Peyer's patch (tissue), 4 donors: ENCODE measurements at regions not wholly inside any gene's neighbourhood (a gene's known extent, or its start where the extent isn't known, plus 50 kb on each side); places are given as distances from the start of the nearest gene placed in this dataset.

Source experiments
- POLR2A ChIP-seq, 2 donors: fragments of 450-650 bp; IDR thresholded peaks; one replicate each; pipeline ENCODE4 v1.5.1; 2017; ENCODE audit warnings: antibody characterized with exemption in 2 of 2, mild to moderate bottlenecking in 2 of 2, moderate library complexity in 2 of 2
- TF ChIP-seq, protein P1 (sequence below), 6 experiments: fragments of 450-650 bp in 4 of 6; fragments of 200-600 bp in 2 of 6; sonication (generic) in 1 of 6; IDR thresholded peaks; one replicate each; pipeline ENCODE4 v1.5.1; 2017 to 2019; ENCODE audit warnings: antibody characterized with exemption in 6 of 6, mild to moderate bottlenecking in 3 of 6, moderate library complexity in 1 of 6

DNA sequence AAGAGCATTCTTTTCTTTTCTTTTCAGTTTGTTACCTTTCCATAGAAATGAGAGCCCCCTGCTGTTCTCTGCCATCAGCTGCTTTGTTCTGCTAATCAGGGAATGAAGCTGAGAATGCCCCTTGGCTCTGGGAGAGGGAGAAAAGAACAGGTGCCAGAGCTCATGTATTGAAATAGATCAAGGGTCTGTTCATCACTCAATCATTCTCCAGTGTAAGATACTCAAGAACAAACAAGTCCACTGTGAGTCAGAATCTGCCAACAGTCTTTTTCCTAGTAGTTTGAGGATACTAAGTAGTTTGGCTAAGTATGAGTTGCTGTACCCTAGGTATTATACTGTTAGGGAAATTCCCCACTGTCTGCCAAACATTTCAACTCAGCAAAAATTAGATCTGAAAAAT lies 144.3 kb downstream of the RTL3 start:
- no peak for TF ChIP-seq POLR2A (IDR thresholded peaks at IDR 0.05)
- TF ChIP-seq, protein P1, sequence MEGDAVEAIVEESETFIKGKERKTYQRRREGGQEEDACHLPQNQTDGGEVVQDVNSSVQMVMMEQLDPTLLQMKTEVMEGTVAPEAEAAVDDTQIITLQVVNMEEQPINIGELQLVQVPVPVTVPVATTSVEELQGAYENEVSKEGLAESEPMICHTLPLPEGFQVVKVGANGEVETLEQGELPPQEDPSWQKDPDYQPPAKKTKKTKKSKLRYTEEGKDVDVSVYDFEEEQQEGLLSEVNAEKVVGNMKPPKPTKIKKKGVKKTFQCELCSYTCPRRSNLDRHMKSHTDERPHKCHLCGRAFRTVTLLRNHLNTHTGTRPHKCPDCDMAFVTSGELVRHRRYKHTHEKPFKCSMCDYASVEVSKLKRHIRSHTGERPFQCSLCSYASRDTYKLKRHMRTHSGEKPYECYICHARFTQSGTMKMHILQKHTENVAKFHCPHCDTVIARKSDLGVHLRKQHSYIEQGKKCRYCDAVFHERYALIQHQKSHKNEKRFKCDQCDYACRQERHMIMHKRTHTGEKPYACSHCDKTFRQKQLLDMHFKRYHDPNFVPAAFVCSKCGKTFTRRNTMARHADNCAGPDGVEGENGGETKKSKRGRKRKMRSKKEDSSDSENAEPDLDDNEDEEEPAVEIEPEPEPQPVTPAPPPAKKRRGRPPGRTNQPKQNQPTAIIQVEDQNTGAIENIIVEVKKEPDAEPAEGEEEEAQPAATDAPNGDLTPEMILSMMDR (IDR thresholded peaks at IDR 0.05), result no peak
